ENCODE measurements at regions not wholly inside any gene's neighbourhood (a gene's known extent, or its start where the extent isn't known, plus 50 kb on each side); places are given as distances from the start of the nearest gene placed in this dataset.
"Not testable (repeated sequence)": the region's sequence is repeated elsewhere in the genome, so short reads cannot be mapped to it uniquely, and the experiment has no call there.

DNA sequence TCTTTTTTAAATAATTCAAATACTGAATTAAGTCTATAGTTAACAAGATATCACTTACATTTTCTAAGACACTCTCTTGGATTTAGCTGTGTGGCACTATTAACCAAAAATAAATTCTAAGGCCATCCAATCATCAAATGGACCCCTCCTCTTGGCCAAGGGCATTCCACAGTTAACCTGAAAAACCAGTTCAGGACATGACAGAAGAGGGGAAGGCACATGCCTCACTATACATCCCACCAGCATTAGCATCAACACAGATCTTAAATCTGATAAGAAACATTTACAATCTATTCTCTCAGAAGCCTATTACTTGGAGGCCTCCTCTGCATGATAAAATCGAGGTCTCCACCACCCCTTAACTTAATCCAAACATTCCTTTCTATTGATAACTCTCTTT lies 327.5 kb downstream of the PCDH11X start:
- not testable (repeated sequence) for TF ChIP-seq EGR1 (IDR thresholded peaks at IDR 0.05; ENCODE audit: low read depth in 2 of 2); CTCF (IDR thresholded peaks at IDR 0.05; ENCODE audit: low read depth, low read length, missing input control); FOXA1 (IDR thresholded peaks at IDR 0.05); RAD21 (IDR thresholded peaks at IDR 0.05); GABPA (IDR thresholded peaks at IDR 0.05 in 1 of 2, conservative IDR thresholded peaks at IDR 0.05 in 1 of 2); ATF3 (IDR thresholded peaks at IDR 0.05); RXRA (IDR thresholded peaks at IDR 0.05); JUND (IDR thresholded peaks at IDR 0.05); TAF1 (conservative IDR thresholded peaks at IDR 0.05); SP1 (IDR thresholded peaks at IDR 0.05); ZBTB33 (IDR thresholded peaks at IDR 0.05)

Data from liver (tissue), 3 donors.